OCI-LY3 (cell line): ENCODE measurements at regions not wholly inside any gene's neighbourhood (a gene's known extent, or its start where the extent isn't known, plus 50 kb on each side); places are given as distances from the start of the nearest gene placed in this dataset.

ENCODE experiments used
- EZH2phosphoT487 ChIP-seq: fragments of 200-600 bp; shearing (Covaris generic); IDR thresholded peaks from 2 replicates; pipeline ENCODE4 v1.6.1; 2018; ENCODE audit warnings: antibody characterized with exemption, mixed run types, low read depth
- TF ChIP-seq, protein P1 (sequence below): fragments of 200-600, 300-600 bp; sonication (generic); IDR thresholded peaks from 2 replicates; pipeline ENCODE4 v1.5.1; 2014; ENCODE audit warnings: antibody characterized with exemption, low read length, low read depth

DNA sequence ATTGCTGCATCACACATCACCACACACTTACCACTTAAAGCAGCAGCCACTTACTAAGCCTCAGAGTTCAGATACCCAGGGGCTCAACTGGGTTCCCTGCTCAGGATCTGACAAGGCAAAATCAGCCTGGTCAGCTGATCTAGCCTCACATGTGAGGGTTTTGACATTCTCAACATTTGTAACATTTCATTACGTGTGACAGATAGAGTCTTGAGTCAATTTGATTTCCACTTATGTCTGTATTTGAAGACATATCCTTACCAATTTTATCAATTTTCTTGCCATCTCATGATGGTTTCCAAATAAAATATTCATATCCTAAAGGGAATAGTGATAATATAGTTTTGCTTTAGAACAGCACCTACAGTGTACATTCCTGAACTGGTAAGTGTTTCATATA is 494.7 kb upstream of the PFKP start:
- TF ChIP-seq, protein P1, sequence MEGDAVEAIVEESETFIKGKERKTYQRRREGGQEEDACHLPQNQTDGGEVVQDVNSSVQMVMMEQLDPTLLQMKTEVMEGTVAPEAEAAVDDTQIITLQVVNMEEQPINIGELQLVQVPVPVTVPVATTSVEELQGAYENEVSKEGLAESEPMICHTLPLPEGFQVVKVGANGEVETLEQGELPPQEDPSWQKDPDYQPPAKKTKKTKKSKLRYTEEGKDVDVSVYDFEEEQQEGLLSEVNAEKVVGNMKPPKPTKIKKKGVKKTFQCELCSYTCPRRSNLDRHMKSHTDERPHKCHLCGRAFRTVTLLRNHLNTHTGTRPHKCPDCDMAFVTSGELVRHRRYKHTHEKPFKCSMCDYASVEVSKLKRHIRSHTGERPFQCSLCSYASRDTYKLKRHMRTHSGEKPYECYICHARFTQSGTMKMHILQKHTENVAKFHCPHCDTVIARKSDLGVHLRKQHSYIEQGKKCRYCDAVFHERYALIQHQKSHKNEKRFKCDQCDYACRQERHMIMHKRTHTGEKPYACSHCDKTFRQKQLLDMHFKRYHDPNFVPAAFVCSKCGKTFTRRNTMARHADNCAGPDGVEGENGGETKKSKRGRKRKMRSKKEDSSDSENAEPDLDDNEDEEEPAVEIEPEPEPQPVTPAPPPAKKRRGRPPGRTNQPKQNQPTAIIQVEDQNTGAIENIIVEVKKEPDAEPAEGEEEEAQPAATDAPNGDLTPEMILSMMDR: no peak
- TF ChIP-seq EZH2phosphoT487: no peak
